Astrocyte (in vitro differentiated cells and primary cell): ENCODE measurements at regions not wholly inside any gene's neighbourhood (a gene's known extent, or its start where the extent isn't known, plus 50 kb on each side); places are given as distances from the start of the nearest gene placed in this dataset.

Experiments used
- DNase-seq: peaks from one replicate; pipeline ENCODE4 v3.0.0-alpha.2; 2010; ENCODE audit warnings: low read depth
- FAIRE-seq: peaks from 2 replicates; lab custom pipeline; 2011; peaks lifted over from hg19 to GRCh38; lab: Jason Lieb, UNC
- H2AFZ ChIP-seq: 2 replicates; pipeline ENCODE4 v1.6.0; 2012; ENCODE audit warnings: low read depth, low read length, inconsistent platforms
- H3K27ac ChIP-seq: 2 replicates; pipeline ENCODE4 v1.5.1; 2011; ENCODE audit warnings: low read depth, low read length, inconsistent platforms
- H3K27me3 ChIP-seq: 2 replicates; pipeline ENCODE4 v1.6.0; 2011; ENCODE audit warnings: low read length, inconsistent platforms; ENCODE audit not compliant: insufficient read depth
- H3K36me3 ChIP-seq: 2 replicates; pipeline ENCODE4 v1.5.1; 2011; ENCODE audit warnings: low read length, inconsistent platforms; ENCODE audit not compliant: insufficient read depth
- H3K4me1 ChIP-seq: 2 replicates; pipeline ENCODE4 v1.5.1; 2011; ENCODE audit warnings: low read length, inconsistent platforms; ENCODE audit not compliant: insufficient read depth
- H3K4me2 ChIP-seq: 2 replicates; pipeline ENCODE4 v1.6.0; 2012; ENCODE audit warnings: low read length, inconsistent platforms
- H3K4me3 ChIP-seq: 2 replicates; pipeline ENCODE4 v1.5.1; 2011; ENCODE audit warnings: low read depth, mild to moderate bottlenecking, low read length, inconsistent platforms; ENCODE audit not compliant: insufficient read depth
- H3K79me2 ChIP-seq: 2 replicates; pipeline ENCODE4 v1.6.0; 2012; ENCODE audit warnings: mild to moderate bottlenecking, low read length, inconsistent platforms; ENCODE audit not compliant: insufficient read depth
- H3K9ac ChIP-seq: 2 replicates; pipeline ENCODE4 v1.6.0; 2012; ENCODE audit warnings: mild to moderate bottlenecking, low read length, inconsistent platforms
- H3K9me3 ChIP-seq: 2 replicates; pipeline ENCODE4 v1.5.1; 2012; ENCODE audit warnings: low read depth, mild to moderate bottlenecking, low read length, inconsistent platforms; ENCODE audit not compliant: insufficient read depth
- H4K20me1 ChIP-seq: 2 replicates; pipeline ENCODE4 v1.6.0; 2012; ENCODE audit warnings: low read length, inconsistent platforms; ENCODE audit not compliant: insufficient read depth
- H3K27ac Mint-ChIP-seq: one replicate; pipeline ENCODE4 v1.8.0; 2021; ENCODE audit warnings: mild to moderate bottlenecking, mixed read lengths; ENCODE audit not compliant: unreplicated experiment
- H3K27me3 Mint-ChIP-seq: one replicate; pipeline ENCODE4 v1.8.0; 2021; ENCODE audit warnings: low read depth, mixed read lengths; ENCODE audit not compliant: unreplicated experiment
- H3K36me3 Mint-ChIP-seq: one replicate; pipeline ENCODE4 v1.8.0; 2021; ENCODE audit warnings: low read depth, mixed read lengths; ENCODE audit not compliant: unreplicated experiment
- H3K4me1 Mint-ChIP-seq: one replicate; pipeline ENCODE4 v1.8.0; 2021; ENCODE audit warnings: low read depth, mixed read lengths; ENCODE audit not compliant: unreplicated experiment
- H3K4me3 Mint-ChIP-seq: one replicate; pipeline ENCODE4 v1.8.0; 2021; ENCODE audit warnings: mild to moderate bottlenecking, moderate library complexity, mixed read lengths; ENCODE audit not compliant: unreplicated experiment
- H3K9me3 Mint-ChIP-seq: one replicate; pipeline ENCODE4 v1.8.0; 2021; ENCODE audit warnings: mild to moderate bottlenecking, mixed read lengths; ENCODE audit not compliant: unreplicated experiment
- CTCF ChIP-seq: IDR thresholded peaks from 2 replicates; pipeline ENCODE4 v1.5.1; 2011; ENCODE audit warnings: low read depth, mild to moderate bottlenecking, inconsistent platforms, low read length, moderate library complexity; ENCODE audit not compliant: insufficient read depth
- EZH2 ChIP-seq: IDR thresholded peaks from 2 replicates; pipeline ENCODE4 v1.6.1; 2012; ENCODE audit warnings: mild to moderate bottlenecking, low read length, inconsistent platforms; ENCODE audit not compliant: insufficient read depth

GRCh38 chr7:123401295-123401694 lies 133.1 kb downstream of the IQUB start:
- Mint-ChIP-seq H3K27me3 (no peaks in the 10 kb centered on the region), H3K36me3 (no peaks in the 10 kb centered on the region), H3K4me1 (no peaks in the 10 kb centered on the region), H3K9me3 (no peaks in the 10 kb centered on the region), H3K27ac (no peak overlapping the region), H3K4me3 (no peak overlapping the region)
- Histone ChIP-seq H4K20me1 (no peaks in the 10 kb centered on the region), H3K27me3 (no peaks in the 10 kb centered on the region), H3K36me3 (no peaks in the 10 kb centered on the region), H2AFZ (no peak overlapping the region), H3K79me2 (no peaks in the 10 kb centered on the region), H3K9me3 (no peaks in the 10 kb centered on the region), H3K27ac (no peak overlapping the region), H3K9ac (no peak overlapping the region), H3K4me2 (no peak overlapping the region), H3K4me3 (no peak overlapping the region), H3K4me1 (no peaks in the 10 kb centered on the region)
- DNase-seq, result no peak
- TF ChIP-seq CTCF, result no peak
- no peak for TF ChIP-seq EZH2
- FAIRE-seq, result no peak

GRCh38 chr7:123400196-123400595 lies 134.2 kb downstream of the IQUB start:
- no peak for DNase-seq
- no peak overlapping the region for H3K9ac ChIP-seq
- no peak for FAIRE-seq
- no peak overlapping the region for H3K4me3 ChIP-seq
- TF ChIP-seq EZH2 (no peak), CTCF (no peak)
- H3K27me3 Mint-ChIP-seq, result no peaks in the 10 kb centered on the region
- H3K4me1 Mint-ChIP-seq, result no peaks in the 10 kb centered on the region
- no peaks in the 10 kb centered on the region for H3K4me1 ChIP-seq
- H3K9me3 ChIP-seq, result no peaks in the 10 kb centered on the region
- no peaks in the 10 kb centered on the region for H3K36me3 Mint-ChIP-seq
- H3K27ac Mint-ChIP-seq, result no peak overlapping the region
- no peak overlapping the region for H3K27ac ChIP-seq
- H3K79me2 ChIP-seq, result no peaks in the 10 kb centered on the region
- no peaks in the 10 kb centered on the region for H3K27me3 ChIP-seq
- H4K20me1 ChIP-seq, result no peaks in the 10 kb centered on the region
- no peak overlapping the region for H3K4me3 Mint-ChIP-seq
- no peaks in the 10 kb centered on the region for H3K9me3 Mint-ChIP-seq
- H3K4me2 ChIP-seq, result no peak overlapping the region
- no peak overlapping the region for H2AFZ ChIP-seq
- no peaks in the 10 kb centered on the region for H3K36me3 ChIP-seq

GRCh38 chr7:123398921-123399320 lies 135.5 kb downstream of the IQUB start:
- DNase-seq (no peak), FAIRE-seq (no peak)
- Mint-ChIP-seq H3K9me3 (no peaks in the 10 kb centered on the region), H3K4me1 (no peaks in the 10 kb centered on the region), H3K36me3 (no peaks in the 10 kb centered on the region), H3K27ac (no peak overlapping the region), H3K4me3 (no peak overlapping the region), H3K27me3 (no peaks in the 10 kb centered on the region)
- no peak overlapping the region for H3K9ac ChIP-seq
- no peaks in the 10 kb centered on the region for H3K9me3 ChIP-seq
- no peak overlapping the region for H3K27ac ChIP-seq
- H3K4me1 ChIP-seq, result no peaks in the 10 kb centered on the region
- no peak overlapping the region for H2AFZ ChIP-seq
- no peaks in the 10 kb centered on the region for H3K27me3 ChIP-seq
- H3K4me2 ChIP-seq, result no peak overlapping the region
- TF ChIP-seq EZH2 (no peak), CTCF (no peak)
- no peaks in the 10 kb centered on the region for H3K79me2 ChIP-seq
- H3K36me3 ChIP-seq, result no peaks in the 10 kb centered on the region
- H4K20me1 ChIP-seq, result no peaks in the 10 kb centered on the region
- no peak overlapping the region for H3K4me3 ChIP-seq
